Stimulated activated CD8-positive, alpha-beta memory T cell treated with anti-CD3 and anti-CD28 coated beads, Interleukin-4, amount 100 ng/mL, for 1 hour (primary cell): ENCODE measurements at regions not wholly inside any gene's neighbourhood (a gene's known extent, or its start where the extent isn't known, plus 50 kb on each side); places are given as distances from the start of the nearest gene placed in this dataset.
"Not testable (repeated sequence)": the region's sequence is repeated elsewhere in the genome, so short reads cannot be mapped to it uniquely, and the experiment has no call there.

Experiments
- DNase-seq, 2 donors: peaks; one replicate each; pipeline ENCODE4 v3.0.0-alpha.2; 2020; ENCODE audit warnings: low read depth in 2 of 2, low spot score in 1 of 2

GRCh38 chr14:106276326-106277267 is 750.2 kb downstream of the TMEM121 start:
- DNase-seq = no peak

GRCh38 chr14:106277503-106277902 is 751.1 kb downstream of the TMEM121 start:
- DNase-seq = no peak

- DNase-seq = no peak
Measured at GRCh38 chr14:106280876-106281275, 754.5 kb downstream of the TMEM121 start.

- no peak for DNase-seq
Measured at GRCh38 chr14:106286697-106287290, 760.4 kb downstream of the TMEM121 start.

- DNase-seq = no peak
Measured at GRCh38 chr14:106287506-106287905, 761.1 kb downstream of the TMEM121 start.

- no peak for DNase-seq
Measured at GRCh38 chr14:106291626-106292025, 765.2 kb downstream of the TMEM121 start.

GRCh38 chr14:106294324-106294723 is 767.9 kb downstream of the TMEM121 start:
- DNase-seq = no peak

- not testable (repeated sequence) for DNase-seq
Measured at GRCh38 chr14:106300951-106301510, 774.6 kb downstream of the TMEM121 start.

- not testable (repeated sequence) for DNase-seq
Measured at GRCh38 chr14:106301609-106302008, 775.2 kb downstream of the TMEM121 start.

GRCh38 chr14:106302661-106303060 is 776.3 kb downstream of the TMEM121 start:
- DNase-seq = no peak

- no peak for DNase-seq
Measured at GRCh38 chr14:106304271-106304670, 777.9 kb downstream of the TMEM121 start.

- DNase-seq = peak; percentile 20
Measured at GRCh38 chr14:106308839-106309389, 782.5 kb downstream of the TMEM121 start.

GRCh38 chr14:106309423-106309822 is 783.0 kb downstream of the TMEM121 start:
- no peak for DNase-seq

- DNase-seq = no peak
Measured at GRCh38 chr14:106315436-106315835, 789.1 kb downstream of the TMEM121 start.

- DNase-seq = no peak
Measured at GRCh38 chr14:106317593-106317992, 791.2 kb downstream of the TMEM121 start.

GRCh38 chr14:106318700-106319099 is 792.3 kb downstream of the TMEM121 start:
- peak in 1 of 2 donors; percentile 16 for DNase-seq

- DNase-seq = not testable (repeated sequence)
Measured at GRCh38 chr14:106323970-106324369, 797.6 kb downstream of the TMEM121 start.

- no peak for DNase-seq
Measured at GRCh38 chr14:106327234-106327633, 800.9 kb downstream of the TMEM121 start.

GRCh38 chr14:106327702-106328353 is 801.4 kb downstream of the TMEM121 start:
- DNase-seq = not testable (repeated sequence)

- DNase-seq = not testable (repeated sequence)
Measured at GRCh38 chr14:106329243-106329642, 802.9 kb downstream of the TMEM121 start.
